GM19328 (cell line): ENCODE measurements at regions not wholly inside any gene's neighbourhood (a gene's known extent, or its start where the extent isn't known, plus 50 kb on each side); places are given as distances from the start of the nearest gene placed in this dataset.

Experiments
- ATAC-seq: cut with Tn5 transposase; IDR thresholded peaks from one replicate; pipeline ENCODE4 v1.9.1; 2021; ENCODE audit warnings: mild to moderate bottlenecking, moderate library complexity; ENCODE audit not compliant: unreplicated experiment

DNA sequence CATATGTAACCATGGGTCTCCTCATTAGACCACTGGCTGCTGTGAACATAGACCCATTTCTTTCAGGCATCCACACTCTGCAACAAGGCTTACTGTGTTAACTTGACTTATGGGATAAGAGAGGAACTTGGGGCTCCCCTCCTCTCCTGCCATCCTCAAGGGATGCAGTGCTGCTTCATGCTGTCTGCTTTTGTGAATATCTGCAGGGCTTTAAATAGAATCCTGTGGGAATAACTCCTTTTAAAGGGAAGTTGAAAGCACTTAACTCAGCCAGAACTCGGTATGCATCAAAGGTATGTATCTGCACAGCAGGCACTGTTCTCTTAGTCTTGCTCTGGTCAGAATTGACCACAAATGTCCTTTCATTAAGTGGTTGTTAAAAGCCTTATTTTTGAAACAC lies 222.5 kb upstream of the KIRREL3 start:
- no peak for ATAC-seq

DNA sequence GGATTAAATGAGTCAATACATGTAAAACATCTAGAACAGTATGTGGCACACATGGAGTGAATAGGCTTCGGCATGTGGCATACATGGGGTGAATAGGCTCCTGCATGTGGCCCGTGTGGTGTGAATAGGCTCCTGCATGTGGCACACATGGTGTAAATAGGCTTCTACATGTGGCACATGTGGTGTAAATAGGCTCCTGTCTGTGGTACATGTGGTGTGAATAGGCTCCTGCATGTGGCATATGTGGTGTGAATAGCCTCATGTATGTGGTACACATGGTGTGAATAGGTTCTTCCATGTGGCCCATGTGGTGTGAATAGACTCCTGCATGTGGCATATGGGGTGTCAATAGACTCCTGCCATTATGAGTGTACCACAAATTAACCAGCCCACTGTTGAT lies 219.1 kb upstream of the KIRREL3 start:
- ATAC-seq: no peak

DNA sequence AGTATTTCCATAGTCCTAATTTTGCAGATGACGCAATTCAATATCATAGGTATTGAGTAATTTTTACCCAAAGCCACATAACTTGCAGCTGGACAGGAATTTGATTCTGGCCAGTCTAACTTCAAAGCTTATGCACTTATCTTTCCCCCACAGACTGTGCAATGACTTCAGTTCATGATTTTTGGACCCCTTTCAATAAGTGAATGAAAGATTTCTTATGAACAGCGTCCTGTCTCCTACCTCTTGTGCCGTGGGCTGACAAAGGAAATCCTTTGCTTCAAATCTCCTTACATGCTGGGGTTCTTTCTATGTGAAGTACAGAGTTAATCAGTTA lies 217.7 kb upstream of the KIRREL3 start:
- ATAC-seq: no peak

DNA sequence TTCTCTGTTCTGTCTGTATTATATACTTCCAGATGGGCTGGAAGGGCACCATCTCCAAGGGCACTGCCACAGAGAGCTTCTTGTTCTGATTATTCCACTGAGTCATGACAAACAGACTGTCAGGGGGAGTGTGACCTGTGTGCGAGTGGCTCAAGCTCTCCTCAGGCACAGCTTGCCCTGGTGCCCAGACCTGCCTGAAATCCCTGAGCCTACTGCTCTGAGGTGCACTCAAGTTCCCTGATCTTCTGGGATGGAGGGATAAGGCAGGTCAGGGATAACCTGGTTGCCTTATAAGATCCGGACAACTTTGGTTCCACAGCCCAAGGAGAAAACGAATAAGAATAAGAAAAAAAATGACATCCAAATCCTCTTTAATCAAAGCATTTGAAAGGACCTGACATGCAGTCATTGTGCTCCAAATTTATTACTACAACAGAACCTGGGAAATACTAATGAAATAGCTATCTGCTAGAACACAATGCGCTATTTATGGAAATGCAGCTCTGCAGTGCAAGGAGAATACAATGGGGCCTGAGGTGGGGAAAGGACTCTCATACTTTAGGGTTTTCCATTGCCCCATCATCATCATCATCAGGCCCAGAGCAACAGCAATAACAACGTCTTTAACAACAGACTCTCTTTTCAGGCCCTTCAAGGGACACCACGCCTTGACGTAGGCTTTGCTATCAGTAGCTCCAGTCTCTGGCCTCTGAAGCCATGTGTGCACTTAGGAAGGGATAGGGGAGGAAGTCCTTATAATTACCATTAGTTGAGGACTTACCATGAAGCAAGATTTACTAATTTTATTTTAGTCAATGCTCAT lies 217.1 kb upstream of the KIRREL3 start:
- ATAC-seq: no peak

DNA sequence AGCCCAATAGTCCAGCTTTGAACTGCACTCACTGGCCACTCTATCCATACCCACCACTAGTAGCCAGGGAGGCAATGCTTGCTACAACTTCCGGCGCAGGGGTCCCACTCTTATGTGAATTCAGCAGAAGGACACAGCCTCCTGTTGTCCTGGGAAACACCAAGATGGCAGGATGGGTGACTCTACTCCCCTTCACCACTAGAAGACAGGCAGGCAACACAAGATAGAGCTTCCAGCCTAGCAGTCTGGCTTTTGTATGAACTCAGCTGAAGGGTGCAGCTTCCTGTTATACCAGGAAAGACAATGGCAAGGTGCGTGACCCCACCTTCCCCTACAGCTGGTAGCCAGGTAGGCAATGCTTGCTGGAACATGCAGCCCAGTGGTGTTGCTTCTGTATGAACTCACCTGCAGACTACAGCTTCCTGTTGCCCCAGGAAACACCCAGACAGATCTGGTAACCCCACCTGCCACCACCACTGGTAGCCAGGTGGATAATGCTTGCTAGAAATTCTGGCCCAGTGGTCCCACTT lies 205.2 kb upstream of the KIRREL3 start:
- no peak for ATAC-seq

DNA sequence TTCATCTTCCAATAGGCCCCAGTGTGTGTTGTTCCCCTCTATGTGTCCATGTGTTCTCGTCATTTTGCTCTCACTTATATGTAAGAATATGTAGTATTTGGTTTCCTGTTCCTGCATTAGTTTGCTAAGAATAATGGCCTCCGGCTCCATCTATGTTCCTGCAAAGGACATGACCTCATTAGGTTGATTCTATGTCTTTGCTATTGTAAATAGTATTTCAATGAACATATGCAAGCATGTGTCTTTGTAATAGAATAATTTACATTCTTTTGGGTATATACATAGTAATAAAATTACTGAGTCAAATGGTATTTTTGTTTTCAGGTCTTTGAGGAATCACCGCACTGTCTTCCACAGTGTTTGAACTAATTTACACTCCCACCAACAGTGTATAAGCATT lies 202.9 kb upstream of the KIRREL3 start:
- ATAC-seq: no peak

DNA sequence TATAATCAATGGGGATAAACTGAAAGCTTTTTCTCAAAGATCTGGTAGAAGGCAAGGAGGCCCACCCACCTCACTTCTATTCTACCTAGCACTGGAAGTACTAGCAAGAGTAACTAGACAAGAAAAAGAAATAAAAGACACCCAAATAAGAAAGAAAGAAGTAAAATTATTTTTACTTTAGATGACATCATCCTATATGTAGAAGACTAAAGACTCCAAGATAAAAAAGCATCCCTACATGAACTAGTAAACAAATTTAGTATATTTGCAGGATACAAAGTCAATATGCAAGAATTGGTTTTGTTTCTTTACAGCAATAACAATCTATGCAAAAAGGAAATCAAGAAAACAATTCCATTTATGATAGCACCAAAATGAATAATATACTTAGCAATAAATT lies 201.5 kb upstream of the KIRREL3 start:
- no peak for ATAC-seq

DNA sequence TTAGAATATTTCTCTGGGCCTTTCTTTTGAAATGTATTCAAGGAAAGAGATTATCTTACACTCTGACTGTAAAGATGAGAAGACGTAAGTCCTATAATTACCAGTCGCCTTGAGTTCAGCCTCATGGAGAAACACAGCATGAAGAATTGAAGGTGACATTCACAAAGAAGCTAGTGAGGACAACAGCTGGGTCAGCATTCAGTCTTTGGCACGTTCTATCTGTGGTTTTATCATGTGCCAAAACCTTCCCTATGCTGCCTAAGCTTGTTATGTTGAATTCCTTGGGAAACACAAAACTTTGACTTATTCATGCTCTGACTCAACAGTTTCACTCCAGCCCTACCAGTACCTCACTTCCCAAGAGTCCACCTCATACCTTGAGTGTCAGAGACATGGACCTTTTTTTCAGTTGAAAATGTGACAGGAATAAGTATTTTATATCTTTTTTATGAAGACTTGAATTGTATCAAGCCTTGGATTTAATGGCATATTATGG lies 198.8 kb upstream of the KIRREL3 start:
- no peak for ATAC-seq

DNA sequence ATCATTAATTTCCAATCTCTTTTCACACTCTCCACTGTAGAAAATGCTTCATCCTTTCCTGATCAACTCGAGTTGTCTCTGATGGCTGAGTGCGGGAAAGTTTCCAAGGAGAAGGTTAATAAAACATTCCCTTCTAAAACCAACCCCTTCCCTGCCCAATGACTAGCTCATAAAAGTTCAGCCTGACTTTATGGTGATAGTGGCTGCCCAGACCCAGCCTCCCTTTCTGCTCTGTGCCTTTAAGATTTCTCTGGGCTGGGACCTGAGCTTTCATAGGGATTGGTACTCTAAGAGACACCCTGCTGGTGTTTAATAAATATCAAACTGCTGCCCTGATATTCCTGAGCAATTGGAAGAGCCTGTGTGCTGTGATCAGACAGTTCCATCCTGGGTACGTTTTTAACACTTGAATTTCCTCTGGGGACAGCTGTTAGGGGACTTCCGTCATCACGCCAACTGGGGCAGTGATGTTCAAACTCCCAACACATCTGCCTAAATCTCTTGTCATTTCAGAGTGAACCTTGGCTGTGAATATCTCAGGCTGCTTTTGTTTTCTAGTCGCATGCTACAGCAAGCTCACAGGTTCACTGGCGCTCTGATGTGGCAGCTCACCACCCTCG lies 195.0 kb upstream of the KIRREL3 start:
- no peak for ATAC-seq

DNA sequence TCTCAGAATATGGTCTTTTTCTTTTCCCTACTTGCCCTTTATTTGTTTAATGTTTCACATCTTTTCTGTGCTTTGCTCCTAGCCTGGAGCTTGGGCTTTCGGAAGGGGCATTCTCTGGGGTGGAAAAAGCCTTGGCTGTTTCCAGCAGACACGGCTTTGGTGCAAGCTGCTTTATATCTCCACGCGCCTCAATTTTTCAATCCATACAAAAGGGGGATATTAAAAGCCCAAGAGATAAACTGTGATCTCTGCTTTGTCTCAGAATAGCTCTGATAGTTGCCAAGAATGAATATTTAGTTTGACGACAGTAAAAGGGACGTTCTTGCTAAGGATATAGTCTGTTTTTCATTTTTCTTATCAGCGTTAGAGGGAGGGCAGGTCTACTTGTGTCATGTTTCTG lies 194.0 kb upstream of the KIRREL3 start:
- no peak for ATAC-seq

DNA sequence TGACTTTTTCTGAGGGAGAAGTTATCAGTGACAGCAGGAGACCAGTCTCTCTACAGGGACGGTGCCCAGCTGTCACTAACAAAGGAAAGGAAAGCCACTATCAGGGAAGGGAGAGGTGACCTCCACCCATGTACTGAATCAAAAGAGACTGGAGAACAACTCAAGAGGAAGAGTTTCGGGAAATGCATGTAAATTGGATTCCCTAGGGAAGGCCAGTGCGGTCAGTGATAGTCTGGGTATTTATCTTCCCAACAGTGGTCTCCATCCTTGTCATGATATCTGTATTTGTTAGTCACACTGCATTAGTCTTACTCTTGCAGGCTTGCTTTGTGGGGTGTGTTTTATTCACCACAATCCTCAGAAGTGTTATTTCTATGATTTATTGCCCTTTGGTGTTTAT lies 193.4 kb upstream of the KIRREL3 start:
- ATAC-seq: no peak

DNA sequence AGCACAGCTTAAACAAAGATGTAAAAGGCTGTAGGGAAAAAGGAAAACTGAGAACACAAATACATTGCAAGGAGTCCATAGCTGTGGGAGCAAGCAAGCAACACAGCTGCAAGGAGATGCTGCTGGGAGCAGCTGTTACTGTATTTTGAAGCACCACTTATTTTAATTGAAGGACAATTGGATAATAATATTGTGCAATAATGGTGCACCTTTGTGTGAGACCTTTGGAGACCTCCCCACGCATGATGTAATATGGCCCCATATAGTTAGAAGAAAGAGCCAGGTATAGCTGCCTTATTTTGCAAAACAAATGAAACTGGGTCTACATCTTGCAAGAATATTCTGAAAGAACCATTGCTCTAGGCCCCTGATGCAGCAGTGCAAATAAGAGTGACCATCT lies 191.1 kb upstream of the KIRREL3 start:
- ATAC-seq: no peak

DNA sequence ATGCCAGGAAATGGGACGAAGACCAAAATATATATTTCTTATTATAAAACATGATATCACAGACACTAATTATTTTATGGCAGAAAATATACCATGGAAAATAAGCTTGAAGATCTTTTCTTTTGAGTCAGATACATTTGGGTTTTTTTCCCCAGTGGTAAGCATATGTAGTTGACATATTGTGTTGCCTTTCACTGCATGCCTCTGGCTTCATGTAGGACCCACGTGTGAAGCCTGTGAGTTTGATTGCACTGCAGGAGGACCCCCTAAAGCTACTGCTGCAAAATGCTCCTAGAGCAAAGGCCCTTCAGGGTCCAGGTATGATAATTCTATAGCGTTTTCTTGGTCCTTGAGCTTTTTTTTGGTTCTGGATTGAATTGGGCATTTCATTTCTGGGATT lies 190.7 kb upstream of the KIRREL3 start:
- no peak for ATAC-seq

DNA sequence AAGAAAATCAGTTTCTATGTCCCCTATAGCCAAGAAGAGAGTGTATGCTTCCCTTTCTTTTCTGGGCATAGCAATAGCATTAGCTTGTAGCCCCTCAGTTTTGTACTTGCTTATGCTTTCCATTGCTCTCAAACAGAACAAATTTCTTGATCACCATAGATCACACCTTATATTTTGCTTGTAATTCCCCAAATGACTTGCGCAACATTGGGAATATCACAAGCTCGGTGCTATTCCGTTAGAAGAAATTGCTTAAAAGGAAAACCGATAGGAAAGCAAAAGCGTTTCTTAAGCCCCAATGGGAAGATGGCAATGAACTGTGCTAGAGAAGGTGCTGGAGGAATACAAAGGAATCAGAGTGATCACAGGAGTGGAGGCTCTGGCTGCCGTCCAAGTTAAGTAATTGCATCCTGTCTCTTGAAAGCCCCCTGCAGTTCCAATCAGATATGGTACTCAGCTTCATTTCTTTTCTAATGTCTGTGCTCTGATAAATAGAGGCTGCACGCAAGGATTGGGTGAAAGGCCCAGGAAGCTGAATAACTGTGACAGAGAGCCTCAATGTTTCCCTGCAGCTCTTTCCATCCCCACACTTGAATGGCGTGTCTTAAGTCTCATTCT lies 182.1 kb upstream of the KIRREL3 start:
- ATAC-seq: no peak

DNA sequence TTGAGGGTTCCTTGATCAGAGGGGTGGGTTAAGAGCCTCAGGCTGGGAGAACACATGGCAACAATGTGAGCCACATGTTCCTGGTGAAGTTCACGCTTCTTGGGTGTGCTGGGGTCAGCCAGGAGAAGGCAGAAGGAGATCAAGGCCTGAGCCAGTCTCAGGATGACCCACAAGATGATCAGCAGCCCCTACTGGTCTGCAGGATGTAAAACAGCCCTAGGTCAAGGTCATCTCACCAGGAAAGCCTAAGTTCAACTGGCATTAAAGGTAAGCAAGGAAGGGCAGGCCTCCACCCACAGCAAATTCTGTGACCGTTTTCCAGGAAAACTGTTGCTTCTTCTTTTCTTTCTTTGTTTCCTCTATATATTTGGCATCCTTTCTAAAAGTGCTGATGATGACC lies 156.7 kb upstream of the KIRREL3 start:
- no peak for ATAC-seq

DNA sequence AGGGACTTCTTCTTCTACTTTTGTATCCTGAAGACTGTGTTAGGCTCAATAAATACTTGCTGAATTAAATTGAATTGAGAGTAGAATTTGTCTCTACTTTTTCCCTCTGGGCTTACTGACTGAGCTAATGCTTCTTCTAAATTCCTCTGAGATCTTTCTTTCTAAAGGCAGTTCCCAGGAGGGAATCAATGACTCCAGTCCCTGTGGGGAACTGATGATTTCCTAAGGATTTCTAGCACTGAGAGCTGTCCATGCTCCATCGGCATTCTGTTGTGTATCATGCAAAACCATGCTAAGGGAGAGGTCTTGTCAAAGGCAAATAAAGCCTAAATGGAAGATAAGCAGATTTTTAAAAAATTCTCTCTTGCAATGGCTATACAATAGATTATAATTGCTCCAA lies 148.8 kb upstream of the KIRREL3 start:
- ATAC-seq: no peak

DNA sequence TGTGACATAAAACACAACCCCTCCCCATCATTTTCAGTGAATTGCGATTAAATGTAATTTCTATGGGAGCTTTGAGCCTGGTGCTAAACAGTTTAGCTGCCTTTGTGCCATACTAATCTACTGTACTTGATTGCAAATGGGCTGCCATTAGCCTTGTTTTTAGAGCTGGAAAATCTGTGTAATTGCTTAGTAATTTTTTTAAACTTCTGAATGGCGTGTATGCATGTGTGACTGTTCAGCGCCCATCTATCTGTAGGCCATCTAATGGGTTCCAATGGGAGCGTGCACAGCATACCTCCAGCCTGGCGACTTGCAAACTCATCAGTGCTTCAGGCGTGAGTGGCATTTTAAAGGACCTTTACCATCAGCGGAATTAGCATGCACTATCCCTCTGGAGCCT lies 142.7 kb upstream of the KIRREL3 start:
- no peak for ATAC-seq

DNA sequence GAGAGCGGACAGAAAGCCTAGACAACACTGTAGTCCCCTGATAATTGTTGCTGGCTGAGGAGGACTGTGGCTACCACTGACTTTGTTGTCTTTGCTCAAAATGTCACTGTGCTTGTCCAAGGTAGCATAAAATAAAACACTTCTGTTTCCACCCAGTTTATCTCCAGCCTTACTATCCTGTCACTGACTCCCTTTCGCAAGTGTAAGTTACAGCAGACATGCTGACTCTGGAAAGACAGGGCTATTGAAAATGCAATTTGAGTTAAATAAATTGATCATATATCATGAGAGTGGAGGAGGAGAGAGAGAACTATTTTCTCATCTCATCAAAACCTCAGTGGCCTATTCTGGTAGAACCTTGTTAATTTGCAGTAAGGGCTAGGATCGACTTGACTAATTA lies 138.0 kb upstream of the KIRREL3 start:
- ATAC-seq: no peak

DNA sequence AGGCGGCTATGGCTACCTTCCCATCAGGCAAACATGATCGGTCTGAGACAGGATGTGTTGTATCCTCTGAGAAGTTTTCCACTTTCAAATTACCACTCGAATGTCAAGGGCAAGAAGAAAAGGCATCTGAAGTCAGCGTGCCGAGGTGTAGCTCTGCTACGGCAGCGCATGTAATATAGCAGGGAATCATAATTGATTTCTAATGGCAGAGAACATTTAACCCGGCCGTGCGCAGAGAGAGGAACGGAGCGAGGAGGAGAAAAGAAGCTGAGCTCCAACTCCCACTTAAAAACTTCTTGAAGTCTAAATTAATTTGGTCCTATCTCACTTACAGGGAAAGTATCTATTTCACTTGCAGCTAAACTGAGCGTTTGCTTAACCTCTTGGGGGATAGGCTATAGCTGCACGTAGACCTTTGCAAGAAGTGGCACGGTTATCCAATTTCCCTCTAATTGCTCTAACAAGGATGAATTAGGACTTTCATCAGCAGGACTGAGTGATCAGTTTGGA lies 137.3 kb upstream of the KIRREL3 start:
- no peak for ATAC-seq

DNA sequence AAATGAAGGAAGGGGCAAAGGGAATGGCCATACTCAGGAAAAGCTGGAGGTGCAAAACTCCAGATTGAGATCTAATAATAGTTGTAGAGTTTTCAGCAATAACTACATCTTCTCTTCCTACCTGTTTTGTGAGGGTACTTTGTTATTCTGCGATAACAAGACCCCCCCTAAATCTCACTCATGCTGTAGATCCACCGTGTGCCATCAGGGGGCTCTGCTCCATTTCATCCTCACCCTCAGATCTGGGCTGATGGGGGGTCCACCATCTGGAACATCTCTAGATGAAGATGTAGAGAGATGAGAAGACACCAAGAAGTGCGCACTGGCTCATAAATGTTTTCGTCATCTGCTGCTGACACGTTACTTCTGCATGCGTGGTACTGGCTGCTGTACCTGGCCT lies 135.9 kb upstream of the KIRREL3 start:
- no peak for ATAC-seq

DNA sequence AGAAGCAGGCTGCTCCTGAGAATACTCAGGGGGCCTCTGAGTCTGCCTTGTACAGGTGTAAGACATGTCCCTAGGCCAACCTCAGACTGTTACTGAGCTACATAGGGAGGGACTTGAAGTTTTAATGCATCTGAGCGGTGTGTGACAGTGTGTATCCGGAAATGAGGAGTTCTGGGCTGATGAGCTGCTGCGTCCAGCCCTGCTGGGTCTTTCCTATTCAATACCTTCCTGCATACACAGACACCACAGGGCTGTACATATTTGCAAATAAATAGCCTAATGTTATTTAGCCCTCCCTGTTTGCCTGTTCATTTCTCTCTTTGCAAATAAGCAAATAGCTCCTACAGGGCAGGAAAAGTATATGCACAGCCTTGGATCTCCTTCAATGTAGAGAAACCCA lies 134.7 kb upstream of the KIRREL3 start:
- ATAC-seq: no peak

DNA sequence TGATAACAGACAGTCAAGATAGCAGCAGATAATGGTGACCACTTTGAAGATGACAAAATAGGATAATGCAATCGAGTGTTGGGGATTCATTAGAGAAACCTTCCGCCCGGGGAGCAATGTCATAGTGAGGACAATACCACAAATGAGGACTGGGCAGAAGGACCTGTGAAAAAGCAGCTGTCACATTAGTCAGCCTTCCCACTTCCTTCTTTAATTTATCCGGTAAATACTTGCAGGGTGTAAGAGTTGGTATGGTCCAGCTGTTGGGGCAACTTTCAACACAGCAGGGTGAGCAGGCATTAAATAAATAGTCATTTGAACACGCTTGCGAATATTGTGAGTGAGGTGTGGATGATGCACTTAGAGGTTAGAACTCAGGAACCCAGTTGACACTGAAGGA lies 132.5 kb upstream of the KIRREL3 start:
- ATAC-seq: no peak
